Left renal cortex interstitium (tissue), 4 donors: ENCODE measurements at regions not wholly inside any gene's neighbourhood (a gene's known extent, or its start where the extent isn't known, plus 50 kb on each side); places are given as distances from the start of the nearest gene placed in this dataset.
"Not testable (repeated sequence)": the region's sequence is repeated elsewhere in the genome, so short reads cannot be mapped to it uniquely, and the experiment has no call there.

ENCODE experiments used
- DNase-seq, 4 donors: peaks; one replicate each; pipeline ENCODE4 v3.0.0-alpha.2; 2013; ENCODE audit warnings: low read depth in 4 of 4, low spot score in 2 of 4, missing footprints in 1 of 4

DNA sequence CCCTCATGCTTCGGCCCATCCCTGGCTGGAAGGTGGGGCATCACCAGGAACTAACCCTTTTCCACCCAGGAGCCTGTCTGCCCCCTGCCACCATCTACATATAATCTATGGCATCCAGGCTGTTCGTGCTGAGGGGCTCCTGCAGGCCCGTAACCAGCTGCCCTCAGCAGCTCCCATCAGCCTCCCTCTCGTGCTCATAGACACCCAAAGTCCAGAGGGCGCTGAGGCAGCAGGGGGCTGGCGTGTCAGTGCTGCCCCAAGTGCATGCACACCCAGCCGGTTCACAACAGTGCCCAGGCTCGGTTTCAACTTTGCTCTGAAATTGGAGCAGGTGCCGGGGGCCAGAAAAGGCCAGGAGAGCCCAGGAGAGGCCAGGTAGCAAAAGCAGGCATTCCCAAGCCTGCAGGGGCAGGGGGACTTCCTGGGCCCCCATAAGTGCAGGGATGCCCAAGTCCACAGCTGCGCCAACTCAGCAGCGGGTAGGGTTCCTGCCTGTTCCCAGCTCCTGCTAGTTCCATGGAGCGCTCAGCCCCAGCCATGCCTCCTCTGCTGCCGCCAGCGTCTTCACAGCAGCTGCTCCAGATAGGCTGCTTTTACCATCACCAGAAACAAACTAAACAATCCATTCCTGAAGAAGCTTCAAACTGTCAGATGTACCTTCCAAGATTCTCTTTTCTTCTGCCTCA lies 558.2 kb upstream of the GNPDA2 start:
- DNase-seq: no peak

DNA sequence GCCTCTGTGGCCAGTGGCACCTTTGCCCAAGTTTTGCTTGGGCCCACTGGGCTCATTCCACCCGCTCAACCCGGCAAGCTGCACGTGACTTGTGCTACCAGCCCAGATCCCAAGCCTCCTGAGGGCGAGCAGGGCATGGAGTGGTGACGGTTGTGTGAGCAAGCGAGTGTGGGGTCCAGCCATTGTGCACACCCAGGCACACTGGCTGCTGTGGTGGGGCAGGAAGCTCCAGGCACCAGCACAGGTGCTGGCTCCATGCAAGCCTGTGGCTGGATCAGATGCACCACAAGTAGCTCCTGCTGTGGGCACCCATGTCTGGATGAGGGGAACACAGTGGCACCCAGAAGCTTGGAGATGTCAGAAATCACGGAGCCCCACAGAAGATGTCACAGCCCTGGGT lies 557.0 kb upstream of the GNPDA2 start:
- no peak for DNase-seq

DNA sequence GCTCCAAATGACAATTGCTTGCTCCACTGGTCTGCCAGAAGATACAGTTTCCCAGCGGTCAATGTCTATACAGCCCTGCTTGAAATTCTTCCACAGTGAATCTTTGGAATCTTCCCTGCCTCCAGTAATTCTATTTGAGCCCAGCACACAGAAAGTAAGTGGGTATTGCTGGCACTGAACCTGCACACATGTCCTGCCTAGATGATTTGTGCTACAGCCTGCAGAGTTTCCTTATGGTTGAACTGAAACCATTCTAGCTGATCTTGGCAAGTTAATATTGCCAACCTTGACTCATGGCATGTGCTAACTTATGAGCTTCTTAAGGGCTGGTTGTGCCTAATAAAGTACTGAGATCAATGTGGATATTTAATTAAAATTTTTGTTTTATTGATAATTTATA lies 553.8 kb upstream of the GNPDA2 start:
- DNase-seq: no peak

DNA sequence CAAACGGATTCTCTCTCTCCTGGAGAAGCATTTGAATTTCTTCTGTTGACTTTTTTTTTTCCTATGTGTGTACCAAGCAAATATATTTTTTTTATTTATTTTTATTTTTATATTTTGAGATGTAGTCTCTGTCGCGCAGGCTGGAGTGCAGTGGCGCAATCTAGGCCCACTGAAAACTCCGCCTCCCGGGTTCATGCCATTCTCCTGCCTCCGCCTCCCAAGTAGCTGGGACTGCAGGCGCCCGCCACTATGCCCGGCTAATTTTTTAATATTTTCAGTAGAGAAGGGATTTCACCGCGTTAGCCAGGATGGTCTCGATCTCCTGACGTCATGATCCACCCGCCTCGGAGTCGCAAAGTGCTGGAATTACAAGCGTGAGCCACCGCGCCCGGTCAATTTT lies 549.5 kb upstream of the GNPDA2 start:
- no peak for DNase-seq

DNA sequence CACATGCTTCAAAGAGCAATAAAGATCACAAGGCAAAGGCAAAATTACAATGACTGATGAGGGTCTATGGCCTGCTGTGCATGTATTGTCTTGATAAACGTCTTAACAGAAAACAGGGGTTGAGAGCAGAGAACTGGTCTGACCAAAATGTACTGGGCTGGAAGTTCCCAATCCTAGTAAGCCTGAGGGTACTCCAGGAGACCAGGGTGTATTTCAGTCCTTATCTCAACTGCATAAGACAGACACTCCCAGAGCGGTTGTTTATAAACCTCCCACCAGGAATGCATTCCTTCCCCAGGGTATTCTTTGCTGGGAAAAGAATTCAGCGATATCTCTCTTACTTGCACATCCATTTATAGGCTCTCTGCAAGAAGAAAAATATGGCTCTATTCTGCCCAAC lies 521.8 kb upstream of the GNPDA2 start:
- not testable (repeated sequence) for DNase-seq

DNA sequence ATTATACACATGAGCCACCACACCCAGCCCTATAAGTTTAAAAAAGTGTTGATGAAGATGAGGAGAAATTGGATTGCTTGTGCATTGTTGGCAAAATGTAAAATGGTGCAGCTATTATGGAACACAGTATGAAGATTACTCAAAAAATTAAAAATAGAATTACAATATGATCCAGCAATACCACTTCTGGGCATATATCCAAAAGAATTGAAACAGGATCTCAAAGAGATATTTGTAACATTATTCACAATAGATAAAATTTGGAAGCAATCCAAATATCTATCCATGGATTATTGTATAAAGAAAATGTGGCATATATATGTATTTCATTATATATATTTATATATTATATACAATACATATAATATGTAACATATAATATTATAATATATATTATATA lies 515.6 kb upstream of the GNPDA2 start:
- DNase-seq: no peak

DNA sequence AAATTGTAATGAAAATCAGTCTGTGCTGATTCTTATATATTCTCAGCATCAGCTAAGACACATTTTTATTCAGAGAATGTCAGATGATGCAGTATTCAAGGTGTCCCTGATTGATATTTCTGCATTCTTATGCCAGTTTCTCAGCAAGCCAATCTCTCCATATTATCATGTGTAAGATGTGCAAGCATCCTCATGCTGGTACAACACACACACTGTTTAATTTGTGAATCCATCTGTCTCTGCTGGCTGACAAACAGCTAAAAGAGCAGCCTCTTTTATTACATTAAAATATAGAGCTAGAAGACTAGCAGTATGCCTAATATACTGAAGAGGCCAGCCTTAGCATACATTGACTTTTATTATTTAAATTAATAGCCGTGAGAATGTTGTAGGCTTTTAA lies 502.9 kb upstream of the GNPDA2 start:
- DNase-seq: no peak

DNA sequence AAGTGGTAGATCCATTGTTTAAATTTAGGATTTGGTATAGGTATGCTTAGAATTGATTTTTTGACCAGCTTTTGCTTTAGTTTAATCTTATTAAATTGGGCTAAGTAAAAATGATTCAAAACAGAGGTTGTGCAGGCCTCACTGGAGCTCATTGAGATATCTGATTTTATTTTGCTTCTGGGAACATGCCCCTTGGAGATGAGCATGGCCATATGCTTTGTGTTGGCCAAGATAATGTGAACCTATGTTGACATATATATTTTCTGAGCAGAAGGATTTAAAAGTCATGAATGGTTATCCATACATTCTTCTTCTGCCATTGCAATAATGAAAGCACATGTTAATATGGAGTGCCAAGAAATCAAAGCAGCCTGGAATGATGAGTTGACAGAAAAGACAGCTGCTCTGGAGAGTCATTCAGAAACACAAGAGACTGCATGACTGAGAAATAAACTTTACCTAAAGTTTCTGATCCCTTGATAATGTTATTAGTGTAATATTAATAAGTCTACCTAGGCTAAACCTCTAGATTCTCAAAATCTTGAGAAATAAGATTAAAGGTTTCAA lies 489.7 kb upstream of the GNPDA2 start:
- no peak for DNase-seq

DNA sequence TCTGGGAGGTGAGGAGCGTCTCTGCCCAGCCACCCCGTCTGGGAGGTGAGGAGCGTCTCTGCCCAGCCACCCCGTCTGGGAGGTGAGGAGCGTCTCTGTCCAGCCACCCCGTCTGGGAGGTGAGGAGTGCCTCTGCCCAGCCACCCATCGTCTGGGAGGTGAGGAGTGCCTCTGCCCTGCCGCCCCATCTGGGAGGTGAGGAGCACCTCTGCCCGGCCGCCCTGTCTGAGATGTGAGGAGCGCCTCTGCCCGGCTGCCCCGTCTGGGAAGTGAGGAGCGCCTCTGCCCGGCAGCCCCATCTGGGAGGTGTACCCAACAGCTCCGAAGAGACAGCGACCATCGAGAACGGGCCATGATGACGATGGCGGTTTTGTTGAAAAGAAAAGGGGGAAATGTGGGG lies 482.1 kb upstream of the GNPDA2 start:
- not testable (repeated sequence) for DNase-seq

DNA sequence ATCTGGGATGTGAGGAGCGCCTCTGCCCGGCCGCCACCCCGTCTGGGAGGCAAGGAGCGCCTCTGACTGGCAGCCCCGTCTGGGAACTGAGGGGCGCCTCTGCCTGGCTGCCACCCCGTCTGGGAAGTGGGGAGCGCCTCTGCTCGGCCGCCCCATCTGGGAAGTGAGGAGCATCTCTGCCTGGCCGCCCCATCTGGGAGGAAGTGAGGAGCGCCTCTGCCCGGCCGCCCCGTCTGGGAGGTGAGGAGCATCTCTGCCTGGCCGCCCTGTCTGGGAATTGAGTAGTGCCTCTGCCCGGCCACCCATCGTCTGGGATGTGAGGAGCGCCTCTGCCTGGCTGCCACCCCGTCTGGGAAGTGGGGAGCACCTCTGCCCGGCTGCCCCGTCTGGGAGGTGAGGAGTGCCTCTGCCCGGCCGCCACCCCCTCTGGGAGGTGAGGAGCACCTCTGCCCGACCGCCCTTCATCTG lies 481.5 kb upstream of the GNPDA2 start:
- DNase-seq: not testable (repeated sequence)

DNA sequence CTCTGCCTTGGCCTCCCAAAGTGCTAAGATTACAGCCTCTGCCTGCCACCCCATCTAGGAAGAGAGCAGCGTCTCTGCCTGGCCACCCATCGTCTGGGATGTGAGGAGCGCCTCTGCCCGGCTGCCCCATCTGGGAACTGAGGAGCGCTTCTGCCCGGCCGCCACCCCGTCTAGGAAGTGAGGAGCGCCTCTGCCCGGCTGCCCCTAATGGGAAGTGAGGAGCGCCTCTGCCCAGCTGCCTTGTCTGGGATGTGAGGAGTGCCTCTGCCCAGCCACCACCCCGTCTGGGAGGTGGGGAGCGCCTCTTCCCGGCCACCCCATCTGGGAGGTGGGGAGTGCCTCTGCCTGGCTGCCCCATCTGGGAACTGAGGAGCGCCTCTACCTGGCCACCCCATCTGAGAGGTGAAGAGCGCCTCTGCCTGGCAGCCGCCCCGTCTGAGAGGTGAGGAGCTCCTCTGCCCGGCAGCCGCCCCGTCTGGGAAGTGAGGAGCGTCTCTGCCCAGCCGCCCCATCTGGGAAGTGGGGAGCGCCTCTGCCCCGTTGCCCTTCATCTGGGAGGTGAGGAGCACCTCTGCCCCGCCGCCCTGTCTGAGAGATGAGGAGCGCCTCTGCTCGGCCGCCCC lies 481.0 kb upstream of the GNPDA2 start:
- not testable (repeated sequence) for DNase-seq

DNA sequence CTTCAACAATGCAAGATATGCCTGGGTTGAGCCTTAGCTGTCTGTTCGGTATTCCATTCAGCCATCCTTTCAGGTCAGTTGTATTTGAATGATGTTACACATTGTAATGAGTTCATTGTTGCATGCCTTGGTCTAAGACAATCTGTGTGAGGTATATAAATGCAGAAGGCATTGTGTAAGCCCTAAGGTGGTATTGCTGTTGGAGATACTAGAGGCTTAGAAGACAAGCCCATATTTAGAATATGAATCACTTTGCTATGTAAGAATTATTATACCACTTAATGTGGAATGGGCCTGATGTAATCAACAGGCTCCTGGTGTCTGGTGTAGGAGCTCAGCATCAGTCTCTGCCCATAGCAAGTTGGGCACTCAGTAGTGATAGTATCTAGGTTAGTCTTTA lies 473.4 kb upstream of the GNPDA2 start:
- no peak for DNase-seq

DNA sequence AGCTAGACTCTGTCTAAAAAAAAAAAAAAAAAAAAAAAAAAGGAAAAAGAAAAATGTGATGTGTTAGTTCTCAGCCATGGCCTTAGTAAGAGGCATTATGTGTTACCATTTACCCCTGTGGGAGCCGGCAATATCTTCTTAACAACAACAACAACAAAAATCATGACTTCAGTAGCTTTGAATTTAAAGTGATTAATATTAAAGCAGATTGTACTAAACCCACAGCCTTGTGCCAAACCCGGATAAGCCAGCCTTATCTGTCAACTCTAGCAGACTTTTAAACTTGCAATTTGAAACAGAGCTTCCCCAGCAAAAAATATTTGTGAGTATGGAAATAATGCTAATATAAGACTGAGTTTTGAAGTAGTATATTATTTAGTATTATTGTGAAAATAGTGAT lies 462.1 kb upstream of the GNPDA2 start:
- DNase-seq: no peak

DNA sequence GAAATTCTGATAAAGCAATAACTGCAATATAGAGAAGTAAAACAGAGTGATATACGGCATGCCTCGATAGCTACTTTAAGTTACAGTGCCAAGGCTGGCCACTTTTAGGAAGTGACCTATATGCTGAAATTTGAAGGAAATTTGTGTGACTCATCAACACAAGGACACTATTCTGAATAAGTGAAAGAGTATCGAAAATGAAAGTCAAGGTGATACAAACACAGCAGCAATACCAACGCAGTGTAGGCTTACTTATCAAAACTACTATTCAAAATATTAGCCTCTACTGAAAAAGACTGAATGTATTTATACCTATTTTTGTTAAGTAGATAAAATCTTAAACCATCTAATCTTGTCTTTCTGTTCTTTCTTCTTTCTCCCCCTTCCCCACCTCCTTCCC lies 459.9 kb upstream of the GNPDA2 start:
- no peak for DNase-seq

DNA sequence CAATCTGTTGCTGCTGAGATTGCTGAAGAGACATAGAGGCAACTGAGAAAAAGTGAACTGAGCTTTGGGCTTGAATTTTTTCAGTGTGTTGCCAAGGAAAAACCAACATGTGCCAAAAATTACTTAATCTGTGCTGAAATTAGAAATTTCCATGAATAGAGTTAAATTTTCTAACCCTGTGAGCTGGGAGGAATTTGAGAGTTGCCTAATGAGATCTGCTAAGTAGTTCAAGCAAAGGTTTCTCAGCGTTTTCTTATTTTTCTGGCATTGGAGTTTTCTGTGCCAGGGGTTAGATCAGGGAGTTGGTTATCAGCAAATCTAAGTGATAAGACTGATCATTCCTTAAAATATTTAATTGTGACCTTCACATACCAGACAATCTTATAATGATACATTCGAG lies 457.5 kb upstream of the GNPDA2 start:
- no peak for DNase-seq

DNA sequence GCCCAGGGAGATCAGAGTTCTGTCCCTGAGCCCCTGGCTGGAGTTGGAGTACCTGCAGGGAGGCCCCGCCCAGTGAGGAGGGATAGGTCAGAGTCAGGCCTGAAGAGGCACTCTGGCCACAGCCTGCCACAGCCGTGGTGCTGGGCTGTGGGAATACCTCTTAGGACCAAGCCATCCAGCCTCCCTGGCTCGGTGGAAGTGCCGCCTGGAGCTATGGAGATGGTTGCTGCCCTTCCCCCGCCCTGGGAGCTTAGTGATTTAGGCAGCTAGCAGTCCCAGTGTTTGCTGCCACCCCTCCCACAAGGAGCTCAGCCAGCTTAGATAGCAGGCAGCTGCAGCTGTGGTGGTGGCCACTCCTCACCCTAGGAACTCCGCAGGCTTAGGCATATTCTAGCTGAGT lies 446.3 kb upstream of the GNPDA2 start:
- DNase-seq: no peak

DNA sequence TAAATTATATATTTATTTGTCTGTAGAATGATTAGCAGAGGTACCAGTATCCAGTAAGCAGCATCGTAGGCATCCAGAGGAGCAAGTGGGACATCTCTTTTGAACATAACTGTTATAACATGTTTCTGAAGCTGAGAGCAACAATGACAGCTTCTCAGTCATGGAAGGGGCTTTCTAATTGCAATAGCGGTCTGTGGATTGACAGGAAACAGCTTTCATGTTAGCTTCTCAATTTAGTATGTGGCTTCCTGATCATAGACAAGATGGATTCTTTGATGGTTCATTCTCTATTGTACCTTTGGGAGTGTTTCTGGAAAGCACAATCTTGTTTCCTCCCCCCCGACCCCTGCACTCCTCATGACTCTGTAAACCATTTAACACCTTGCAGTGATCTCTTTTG lies 434.6 kb upstream of the GNPDA2 start:
- no peak for DNase-seq

DNA sequence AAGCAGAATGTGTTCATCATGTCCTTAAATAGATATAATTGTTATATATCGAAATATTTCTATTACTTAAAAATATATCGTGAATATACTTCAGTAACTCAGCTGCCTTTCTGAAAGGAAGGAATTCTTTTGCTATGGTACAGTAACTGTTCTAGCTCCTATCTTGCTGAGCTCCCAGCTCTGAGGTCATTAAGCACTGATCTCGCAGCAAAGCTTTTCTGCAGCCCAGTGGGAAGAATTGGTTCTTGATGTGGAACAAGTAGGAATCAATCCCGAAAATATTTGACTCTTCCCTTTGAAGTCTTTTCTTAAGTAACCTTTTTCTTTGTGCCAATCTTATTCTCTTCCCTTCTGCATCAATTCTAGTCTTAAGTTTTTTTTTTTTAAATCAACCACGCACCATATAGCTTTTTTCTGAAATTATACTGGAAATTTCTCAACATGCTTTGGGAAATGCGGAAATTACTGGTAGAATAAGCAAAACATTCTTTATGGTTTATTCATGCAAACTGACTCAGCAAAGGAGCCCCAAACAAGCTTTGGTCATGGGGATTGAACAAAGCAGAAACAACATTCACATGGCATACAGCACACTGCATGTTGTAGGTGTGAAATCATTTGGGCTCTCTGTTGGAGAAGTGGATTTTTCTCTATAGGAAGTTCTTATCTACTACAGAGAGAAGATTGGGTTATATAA lies 428.9 kb upstream of the GNPDA2 start:
- DNase-seq: no peak

DNA sequence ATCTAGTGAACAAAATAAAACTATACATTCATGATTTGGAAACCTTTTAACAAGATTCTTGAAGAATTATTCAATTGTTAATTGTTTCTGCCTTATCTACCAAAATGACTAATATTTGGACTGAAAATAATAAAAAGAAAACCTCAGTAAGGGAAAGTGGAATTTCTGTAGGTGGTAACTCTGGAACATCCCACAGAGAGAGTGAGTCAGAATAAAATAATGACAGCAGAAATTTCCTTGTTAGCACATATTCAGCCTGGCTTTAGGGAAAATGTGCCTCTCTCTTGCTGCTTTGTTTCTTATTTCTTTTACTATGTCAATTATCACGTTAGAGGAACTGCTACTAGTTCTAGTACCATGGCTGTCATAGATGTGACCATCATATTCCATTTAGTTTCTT lies 421.5 kb upstream of the GNPDA2 start:
- no peak for DNase-seq

DNA sequence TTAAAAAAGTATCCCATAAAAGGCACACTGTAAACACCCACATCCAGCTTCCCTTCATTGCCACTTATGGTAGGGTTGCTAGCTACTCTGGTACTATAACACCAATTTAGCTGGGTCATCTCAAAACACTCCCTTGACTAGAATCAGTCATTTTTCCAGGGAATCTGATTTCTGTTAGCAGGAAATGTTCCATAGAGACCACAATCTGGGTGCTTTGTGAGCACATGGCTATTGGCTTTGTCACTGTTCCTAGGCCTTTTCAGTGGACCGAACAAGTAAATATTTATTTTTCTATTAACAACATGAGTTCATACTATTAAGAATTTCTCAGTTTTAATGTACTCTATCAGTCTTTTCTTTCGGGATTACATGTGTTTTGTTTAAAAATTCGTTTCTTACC lies 404.7 kb upstream of the GNPDA2 start:
- no peak for DNase-seq

DNA sequence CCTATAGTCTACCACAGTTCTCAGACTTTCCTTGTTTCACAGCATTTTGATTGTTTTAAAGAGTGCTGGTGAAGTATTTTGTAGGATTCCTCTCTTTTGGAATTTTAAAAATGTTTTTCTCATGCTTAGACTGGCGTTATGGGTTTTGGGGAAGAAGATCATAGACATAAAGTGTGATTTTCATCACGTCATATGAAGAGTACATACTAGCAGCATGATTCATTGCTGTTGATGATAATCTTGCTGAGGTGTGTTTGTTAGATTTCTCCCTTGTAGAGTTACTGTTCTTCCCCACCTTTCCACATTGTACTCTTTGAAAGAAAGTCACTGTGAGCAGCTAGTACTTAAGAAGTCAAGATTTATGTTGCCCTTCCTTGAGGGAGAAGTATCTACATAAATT lies 396.1 kb upstream of the GNPDA2 start:
- no peak for DNase-seq
